HG02885 (cell line): ENCODE measurements at regions not wholly inside any gene's neighbourhood (a gene's known extent, or its start where the extent isn't known, plus 50 kb on each side); places are given as distances from the start of the nearest gene placed in this dataset.

Source experiments
- ATAC-seq: cut with Tn5 transposase; IDR thresholded peaks from one replicate; pipeline ENCODE4 v1.9.1; 2021; ENCODE audit warnings: mild to moderate bottlenecking; ENCODE audit not compliant: unreplicated experiment, poor library complexity

DNA sequence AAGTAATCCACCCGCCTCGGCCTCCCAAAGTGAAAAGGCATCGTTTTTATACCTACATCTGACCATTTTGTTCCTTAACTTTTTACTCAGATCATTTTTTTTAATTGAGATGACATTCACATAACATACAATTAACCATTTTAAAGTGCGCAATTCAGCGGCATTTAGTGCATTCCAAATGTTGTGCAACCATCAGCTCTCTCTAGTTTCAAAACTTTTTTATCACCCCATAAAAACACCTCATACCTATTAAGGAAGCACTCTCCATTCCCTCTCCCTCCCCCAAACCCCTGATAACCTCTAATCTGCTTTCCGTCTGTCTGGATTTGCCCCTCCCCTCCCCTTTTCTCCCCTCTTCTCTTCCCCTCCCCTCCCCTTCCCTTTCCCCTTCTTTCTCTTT, 310.1 kb downstream of the UACA start:
- no peak for ATAC-seq

DNA sequence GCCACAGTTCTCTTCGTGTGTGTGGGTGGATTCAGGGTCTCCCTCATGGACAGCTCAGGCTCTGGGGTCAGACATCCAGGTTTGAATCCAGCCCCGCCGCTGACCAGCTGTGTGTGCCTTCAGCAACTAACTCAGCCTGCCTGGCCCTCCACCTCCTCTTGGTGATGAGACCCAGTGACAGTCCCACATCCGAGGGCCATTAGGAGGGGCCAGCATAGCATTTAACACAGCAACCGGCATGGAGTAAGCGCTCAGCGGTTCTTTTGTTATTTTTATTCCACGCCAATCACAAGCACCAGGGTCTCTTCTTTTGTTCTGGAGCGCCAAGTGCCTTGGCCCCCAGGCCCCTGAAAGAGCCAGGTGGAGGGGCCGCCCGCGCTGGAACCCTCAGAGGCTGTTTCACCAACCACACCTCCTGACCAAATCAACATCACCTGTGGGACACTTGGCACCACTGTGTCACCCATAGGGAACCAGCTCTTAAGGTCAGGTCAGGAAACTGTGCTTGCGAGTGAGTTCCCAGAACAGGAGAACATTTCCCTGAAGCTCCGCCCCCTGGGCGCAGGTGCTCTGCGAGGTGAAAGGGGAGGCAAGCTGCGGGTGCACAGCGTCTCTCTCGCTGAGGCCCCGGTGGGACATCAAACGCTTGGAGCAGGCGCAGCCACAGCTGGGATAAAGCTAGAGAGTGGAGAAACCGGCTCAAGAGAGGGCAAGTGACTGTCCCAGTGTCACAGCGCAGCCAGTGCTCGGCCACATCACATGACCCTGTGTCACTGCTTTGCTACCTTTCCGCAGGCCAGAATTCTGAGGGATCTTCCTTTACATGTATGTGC, 311.3 kb downstream of the UACA start:
- no peak for ATAC-seq

DNA sequence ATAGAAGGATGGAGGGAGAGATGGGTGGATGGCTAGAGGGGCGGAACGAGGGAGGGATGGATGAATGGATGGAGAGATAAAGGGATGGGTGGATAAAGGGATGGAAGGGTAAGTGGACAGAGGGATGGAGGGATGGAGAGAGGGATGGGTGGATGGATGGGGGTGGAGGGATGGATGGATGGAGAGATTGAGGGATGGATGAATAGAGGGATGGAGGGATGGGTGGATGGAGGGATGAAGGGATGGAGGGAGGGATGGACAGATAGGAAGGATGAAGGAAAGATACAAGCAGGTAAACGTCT, 313.3 kb downstream of the UACA start:
- no peak for ATAC-seq

DNA sequence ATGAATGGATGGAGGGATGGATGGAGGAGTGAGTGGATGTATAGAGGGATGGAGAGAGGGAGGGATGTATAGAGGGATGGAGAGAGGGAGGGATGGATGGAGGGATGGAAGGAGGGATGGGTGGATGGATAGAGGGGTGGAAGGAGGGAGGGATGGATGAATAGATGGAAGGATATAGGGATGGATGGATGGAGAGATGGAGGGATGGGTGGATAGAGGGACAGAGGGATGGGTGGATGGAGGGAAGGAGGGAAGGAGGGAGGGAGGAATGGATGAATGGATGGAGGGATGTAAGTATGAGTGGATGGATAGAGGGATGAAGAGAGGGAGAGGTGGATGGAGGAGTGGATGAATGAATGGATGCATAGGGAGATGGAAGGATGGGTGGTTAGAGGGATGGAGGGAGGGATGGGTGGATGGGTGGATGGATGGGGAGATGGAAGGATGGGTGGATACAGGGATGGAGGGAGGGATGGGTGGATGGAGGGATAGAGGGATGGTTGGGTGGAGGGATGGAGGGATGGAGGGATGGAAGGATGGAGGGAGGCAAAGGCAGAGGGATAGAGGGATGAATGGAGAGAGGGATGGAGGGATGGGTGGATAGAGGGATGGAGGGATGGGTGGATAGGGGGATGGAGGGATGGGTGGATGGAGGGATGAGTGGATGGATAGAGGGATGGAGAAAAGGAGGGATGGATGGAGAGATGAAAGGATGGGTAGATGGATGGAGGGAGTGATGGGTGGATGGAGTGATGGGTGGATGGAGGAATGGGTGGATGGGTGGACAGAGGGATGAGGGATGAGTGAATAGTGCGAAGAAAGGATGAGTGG, 313.8 kb downstream of the UACA start:
- ATAC-seq = no peak

DNA sequence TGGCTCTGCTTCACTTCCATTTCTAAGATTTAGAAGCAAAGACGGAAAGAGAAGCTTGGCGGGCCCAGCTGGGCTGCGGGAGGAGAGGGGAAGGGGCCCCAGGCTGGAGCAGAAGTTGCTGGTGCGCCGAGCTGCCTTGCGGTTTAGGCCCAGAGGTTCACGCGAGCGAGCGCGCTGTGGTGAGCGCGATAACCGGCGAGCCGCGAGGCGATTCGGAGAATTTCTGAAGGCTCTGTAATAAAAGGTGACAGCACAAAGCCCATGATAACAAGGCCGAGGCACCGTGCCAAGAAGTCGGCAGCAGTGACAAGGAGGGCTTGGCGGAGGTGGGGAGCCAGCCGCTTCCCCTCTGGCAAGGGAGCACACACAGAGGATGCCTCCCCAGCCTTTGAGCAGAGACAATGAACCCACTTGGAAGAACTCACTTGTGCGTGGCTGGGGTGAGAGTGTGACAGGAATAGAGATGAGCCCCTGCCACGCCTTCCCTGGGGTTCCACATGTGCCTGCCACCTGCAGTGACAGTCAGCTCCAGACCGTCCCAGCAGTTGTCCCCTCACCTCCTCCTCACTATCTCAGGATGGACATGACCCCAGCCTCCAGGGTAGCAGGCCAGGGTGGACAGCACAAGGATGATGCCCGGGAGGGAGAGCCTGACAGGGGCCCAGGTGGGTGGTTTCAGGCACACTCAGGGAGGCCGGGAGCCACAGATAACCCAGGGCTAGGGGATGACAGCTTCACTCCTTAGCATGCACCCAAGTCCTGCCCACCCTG, 315.2 kb downstream of the UACA start:
- ATAC-seq = no peak

DNA sequence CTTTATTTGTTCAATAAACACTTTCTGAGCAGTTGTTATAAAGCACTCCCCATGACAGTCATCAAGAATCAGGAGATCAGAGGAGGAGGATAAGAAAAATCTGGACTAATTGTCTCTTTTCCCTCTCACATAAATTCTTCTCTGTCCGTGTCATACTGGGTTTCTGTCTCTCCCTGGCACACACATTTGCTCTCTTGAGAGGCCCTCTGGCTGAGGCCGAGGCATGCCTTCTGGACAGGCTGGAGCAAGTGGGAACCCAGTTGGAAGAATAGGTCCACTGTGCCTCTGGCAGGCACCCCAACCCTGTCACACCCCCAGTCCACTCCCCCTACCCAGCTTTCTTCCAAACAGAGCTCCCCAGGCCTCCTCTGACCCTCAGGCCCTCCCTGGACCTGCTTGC, 315.8 kb downstream of the UACA start:
- no peak for ATAC-seq

DNA sequence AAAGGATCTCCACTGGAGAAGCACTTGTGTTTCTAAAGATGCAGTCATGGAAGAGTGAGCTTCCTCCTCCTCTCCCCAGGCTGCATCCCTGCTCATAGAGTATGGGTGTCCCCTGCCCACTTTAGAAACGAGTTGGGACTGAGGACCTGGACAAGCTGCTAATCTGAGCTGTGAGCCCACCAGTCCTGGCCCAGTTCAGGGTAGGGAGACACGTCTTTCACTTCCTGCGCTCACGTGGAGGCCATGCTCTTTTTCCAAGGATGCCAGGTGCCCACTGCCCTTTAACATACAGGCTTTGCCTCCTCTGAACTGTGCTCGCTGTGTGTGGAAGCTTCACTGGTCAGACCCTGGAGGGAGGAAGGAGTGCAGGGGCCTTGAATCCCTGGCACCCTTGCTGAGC, 316.3 kb downstream of the UACA start:
- no peak for ATAC-seq

DNA sequence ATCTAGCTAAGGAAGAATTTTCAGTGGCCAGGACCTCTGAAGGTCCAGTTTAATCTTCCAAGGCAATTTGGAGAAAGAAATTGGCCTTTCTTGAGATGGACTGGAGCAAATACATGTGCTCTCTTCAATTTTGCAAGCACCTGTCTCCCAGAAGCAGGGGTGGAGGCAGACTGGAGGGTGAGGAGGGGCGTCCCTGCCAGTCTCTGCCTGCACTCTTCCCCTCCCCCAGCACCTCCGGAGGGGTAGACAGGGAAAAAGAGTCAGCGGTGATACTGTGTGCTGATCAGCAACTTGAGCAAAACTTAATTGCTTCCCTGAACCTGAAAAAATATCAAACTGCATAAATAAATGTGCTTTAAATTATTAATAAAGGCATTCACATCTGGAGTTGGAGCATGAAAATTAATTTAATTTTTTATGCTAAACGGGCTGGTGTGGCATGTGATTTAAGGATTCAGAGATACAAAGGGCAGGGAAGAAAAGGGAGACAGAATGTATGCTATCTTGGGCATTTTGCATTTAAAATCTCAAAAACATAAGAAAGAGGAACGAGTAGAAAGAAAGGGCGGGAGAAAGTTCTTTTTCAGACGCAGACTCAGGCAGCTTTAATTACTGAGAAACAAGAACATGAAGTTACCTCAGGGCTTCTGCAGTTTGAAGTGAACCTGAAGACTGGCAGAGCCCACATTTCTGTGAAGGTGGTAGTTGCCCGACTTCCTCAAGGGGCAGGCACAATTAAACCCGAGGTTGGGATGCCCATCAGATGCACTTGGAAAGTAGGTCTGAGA, 319.7 kb downstream of the UACA start:
- ATAC-seq = no peak

DNA sequence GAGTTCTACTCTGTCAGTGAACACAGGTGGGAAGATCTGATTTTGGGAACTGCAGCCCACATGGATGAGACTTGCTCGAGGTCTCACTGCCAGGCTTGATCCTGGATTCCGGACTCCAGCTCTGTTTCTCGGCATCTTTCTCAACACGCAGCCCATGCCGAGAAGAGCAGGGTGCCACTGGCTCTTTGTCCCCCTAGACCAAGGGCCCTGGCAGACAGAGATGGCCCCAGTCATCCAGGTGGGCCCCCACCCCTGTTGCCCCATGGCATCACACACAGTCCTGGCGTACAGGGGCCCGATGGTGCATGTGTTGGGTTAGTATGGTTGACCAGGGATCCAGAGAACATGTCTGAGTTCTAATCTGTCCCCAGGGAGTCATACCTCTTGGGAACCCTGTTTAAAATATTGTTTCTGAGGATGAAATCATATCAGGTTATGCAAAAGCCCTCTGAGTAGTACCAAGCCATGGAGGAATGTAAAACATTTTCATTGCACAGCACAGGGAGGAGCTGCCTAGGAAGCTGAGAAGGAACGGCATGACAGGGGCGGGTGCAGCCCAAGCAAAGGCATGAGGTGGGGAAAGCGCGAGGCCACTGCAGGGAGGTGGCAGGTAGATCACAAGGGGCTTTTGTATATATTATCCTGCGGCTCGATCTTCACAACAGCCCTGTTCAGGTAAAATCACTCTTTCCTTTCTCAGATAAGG, 320.6 kb downstream of the UACA start:
- ATAC-seq = no peak

DNA sequence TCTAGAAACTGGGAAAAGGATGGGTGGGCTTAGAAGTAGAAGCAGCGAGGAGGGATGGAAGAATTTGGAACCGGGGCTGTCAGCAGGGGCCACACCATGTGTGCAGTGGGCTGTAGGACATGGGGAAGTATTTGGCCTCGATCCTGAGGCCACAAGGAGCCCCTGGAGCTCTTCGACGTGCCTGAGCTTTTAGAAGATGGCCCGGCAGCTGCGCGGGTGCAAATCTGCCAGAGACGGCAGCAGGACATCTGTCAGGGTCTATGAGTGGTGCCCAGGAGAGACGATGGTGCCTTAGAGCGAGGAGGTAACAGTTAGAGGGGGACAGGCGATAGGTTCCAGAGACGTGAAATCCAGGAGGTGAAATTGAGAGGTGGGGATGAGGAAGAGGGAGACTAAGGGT, 321.1 kb downstream of the UACA start:
- ATAC-seq = no peak

DNA sequence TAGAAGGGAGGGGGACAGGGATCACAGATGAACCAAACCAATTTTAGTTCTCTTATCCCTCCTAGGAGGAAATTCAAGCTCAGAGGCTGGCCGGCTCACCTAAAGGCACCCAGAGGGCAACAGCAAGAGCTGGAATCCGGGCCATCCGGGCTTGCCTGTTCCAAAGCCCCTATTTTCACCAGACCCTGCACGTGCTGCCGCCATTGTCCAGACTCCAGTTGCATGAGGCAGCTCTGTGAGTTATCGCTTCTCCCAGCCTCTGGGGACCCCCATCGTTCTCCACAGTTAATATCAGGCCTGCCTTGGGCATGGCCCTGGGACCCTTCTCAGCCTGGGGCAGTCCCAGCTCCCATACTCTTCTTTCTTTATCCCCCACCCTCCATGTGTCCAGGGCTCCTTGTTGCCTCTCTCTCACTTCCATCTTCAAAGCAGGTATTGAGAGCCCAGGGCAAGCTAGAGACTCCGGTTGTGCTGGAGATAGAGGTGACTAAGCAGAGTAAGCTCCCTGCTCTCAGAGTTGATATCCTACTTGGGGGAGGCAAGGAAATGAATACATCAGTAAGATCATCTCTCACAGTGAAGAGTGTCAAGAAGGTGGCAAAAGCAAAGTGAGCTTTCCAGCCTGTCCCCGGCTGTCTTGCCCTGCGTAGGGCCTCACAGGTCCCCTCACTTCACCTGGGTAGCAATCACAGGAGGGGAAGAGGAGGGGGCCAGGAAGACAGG, 322.8 kb downstream of the UACA start:
- ATAC-seq = no peak

DNA sequence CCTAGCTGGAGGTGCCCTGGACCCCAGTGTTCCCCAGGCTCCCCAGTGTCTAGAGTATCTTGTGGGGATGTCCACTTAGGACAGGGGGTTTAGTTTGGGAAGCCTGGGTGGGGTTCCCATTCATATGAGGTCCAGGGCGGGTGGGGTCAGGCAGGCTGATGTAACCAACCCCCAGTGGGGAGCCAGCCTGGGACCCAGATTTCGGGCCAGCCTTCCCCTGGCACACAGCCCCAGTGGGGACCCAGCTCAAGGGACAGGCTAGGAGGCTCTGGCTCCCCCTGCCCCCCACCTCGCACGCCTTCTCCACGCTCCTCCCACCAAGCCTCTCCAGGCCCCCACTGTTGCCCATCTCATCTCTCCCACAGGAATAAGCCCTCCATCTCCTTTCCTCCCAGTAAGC, 323.5 kb downstream of the UACA start:
- ATAC-seq = no peak

DNA sequence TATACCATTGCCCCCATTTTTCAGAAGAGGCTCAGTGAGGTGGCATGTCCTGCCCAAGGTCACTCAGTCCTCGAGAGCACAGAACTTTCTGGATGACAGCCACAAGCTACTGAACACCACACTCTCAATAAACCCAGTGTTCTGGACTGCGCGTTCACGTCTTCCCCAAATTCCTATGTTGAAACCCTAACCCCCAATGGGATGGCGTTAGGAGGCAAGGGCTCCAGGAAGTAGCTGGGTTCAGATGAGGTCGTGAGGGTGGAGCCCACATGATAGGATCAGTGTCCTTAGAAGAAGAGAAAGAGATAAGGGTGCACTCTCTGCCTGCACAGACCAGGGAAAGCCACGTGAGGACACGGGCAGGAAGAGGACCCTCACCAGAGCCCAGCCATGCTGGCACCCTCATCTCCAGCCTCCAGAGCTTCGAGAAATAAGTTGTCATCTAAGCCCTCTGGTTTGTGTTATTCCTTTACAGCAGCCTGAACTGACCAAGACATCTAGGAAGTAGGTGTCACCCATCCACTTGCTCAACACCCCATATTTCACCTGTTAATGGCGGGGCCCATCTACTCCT, 324.0 kb downstream of the UACA start:
- ATAC-seq = no peak

DNA sequence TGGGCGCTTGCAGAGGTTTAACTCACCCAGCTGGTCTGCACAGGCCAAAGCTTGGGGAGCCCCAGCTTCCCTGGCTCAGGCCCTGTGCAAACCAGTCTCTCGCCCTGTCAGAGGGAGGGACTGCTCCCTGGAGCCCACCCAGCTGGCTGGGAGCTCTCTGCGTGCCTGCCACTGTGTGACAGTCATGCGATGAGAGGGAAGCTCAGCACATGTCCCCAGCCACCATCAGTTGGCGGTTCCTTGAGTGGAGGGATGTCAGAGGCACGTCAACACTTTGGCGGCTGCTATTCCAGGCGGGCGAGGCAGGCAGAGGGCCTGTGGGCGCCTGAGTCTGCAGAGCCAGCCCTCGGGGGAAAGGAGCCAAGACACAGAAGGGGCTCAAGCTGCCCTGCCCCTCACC, 324.6 kb downstream of the UACA start:
- ATAC-seq = no peak

DNA sequence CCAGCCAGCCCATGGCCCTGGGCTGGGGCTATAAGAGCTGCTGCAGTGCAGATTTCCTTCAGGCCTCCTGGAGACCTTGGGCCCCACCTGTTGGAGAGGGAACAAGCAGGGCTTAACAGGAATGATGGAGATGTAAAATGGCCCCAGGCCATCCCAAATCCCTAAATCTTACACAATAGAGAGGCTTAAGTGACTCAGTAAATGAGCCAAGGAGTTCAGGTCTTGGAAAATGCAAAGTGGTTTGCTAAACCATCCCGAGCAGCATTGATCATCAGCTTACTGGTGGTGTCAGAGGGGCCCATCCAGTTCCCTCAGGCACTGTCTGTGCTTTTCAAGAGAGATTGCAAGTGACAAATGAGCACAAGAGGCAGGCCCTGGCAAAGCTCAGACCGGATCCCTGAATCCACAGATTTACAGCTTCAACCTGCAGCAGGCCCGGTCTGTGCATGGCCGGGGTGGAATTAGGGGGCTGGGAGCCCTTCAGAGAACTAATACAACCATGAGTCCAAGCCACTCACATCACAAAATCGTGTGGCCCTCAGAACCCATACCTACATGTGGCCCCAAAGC, 325.4 kb downstream of the UACA start:
- ATAC-seq = no peak

DNA sequence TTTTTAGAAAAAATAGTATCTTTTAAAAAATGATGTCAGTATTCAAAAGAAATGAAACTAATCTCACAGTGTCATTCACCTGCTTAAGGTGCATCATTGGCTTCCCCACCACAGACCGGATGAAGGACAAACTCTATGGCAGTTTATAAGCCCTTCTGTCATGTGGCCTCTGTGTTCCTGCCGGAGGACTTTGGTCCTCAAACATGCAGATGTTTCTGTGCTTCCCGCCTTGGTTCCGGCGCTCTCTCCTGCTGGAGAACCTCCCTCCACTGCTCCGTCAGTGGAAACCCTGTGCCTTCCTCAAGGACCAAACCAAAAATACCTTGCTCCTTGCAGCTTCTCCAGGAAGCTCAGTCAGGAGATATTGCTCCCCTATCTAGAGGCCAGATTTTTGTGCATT, 326.3 kb downstream of the UACA start:
- ATAC-seq = no peak

DNA sequence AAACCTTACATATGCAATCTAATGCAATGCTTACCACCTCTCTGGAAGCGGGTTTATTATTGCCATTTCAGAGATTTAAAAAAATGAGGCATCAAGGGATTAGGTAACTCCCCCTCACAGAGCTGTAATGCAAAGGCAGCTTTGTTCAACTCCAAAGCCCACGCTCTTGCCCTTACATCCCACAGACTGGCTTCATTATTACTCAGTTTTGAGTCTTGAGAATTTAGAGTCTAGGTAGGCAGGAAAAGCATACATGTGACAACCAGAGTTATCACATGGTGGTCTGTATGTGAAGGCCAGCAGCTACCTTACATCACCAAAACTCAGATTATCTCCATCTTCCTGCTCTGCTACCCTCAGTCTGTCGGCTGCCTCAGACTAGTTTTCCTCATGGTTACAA, 326.9 kb downstream of the UACA start:
- ATAC-seq = peak; percentile 50

DNA sequence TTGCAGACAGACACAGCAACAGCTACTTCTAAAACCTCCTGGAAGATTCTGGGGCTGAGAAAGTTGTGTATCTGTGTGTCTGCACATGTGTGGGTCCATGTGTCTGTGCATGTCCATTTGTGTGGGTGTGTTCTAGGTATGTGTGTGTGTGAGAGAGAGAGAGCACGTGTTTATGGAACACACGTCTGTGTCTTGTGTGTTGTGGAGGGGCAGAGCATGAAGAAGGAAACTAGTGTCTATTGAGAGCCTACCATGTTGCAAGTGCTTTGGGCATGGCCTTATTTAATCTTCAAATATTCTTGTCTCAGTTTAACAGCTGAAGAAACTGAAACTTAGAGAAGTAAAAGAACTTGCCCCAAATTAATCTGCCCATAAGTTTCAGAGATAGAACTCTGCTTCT, 327.5 kb downstream of the UACA start:
- peak; percentile 45 for ATAC-seq
